Right kidney (tissue), 1 donor: ENCODE measurements at regions not wholly inside any gene's neighbourhood (a gene's known extent, or its start where the extent isn't known, plus 50 kb on each side); places are given as distances from the start of the nearest gene placed in this dataset.
A peak's percentile ranks its signal among the peaks of the same experiment; 100 is the strongest.

Source experiments
- DNase-seq: peaks from one replicate; pipeline ENCODE4 v3.0.0-alpha.2; 2016

GRCh38 chr13:50195045-50195444 lies 179.8 kb downstream of the KCNRG start:
- no peak for DNase-seq

DNA sequence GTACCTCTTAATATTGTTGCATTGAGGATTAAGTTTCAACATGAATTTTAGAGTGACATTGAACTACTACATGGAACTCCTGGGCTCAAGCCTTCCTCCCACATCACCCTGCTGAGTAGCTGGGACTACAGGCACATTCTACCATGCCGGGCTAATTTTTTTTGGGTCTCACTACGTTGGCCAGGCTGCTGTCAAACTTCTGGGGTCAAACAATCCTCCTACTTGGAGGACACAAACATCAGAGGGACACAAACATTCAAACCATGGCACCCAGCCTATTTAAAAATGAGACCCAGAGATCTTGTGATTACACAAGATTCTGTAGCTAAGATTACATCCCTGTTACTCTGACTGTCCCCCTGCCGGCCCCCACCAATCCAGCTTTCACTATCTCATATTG lies 180.9 kb downstream of the KCNRG start:
- no peak for DNase-seq

DNA sequence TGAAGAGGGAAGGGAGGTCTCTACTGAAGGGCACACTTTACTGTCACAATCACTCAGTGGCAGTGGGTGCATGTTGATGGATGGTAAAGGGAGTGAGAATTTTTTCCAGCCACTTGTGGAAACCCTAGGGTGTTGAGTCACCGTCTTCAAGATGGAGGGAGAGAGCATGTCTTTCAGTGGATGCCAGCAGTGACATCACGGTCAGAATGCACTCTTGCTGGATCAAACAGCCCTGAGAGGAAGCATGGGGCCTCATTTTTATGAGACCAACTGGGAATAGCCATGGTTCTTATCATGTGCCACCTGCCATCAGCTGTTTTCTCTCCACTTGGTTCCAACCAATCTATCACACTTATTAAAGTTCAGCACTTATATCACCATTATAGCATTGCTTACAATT lies 182.5 kb downstream of the KCNRG start:
- no peak for DNase-seq

DNA sequence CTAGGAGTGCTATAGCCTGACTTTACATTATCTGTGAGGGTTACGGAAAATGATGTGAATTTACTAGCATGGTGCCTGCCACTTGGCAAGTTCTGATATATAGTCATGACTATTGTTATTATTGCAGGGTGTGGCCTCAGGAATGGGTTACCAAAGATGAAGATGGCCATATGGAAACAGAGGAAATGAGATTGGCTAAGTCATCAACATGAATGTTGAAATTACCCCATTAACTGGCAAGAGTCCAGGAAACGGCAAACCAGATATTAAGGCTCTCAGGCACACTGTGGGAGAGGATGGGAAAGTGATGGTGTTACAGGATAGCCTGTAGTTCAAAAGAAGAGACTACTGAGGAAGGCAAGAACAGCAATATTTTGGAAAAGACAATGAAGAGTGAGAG lies 183.3 kb downstream of the KCNRG start:
- no peak for DNase-seq

GRCh38 chr13:50200569-50200968 lies 185.3 kb downstream of the KCNRG start:
- peak; percentile 16 for DNase-seq

DNA sequence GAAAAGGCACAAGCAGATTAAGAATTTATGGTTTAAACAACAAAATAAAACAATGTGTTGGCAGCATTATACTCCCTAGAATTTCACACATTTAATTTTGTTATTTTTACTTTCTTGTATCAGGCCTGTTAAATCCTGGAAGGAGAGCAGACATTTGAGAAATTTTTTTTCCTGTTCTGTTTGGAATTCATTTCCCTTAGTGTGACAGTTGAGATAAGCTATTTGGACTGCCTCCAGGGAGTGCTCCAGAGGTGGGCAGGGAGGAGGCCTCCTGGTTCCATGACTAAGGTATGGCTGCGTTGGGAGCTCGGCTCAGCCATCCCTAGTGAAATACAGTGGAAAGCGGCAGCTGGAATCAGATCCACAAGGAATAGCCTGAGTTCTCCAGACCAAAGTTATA lies 185.7 kb downstream of the KCNRG start:
- peak; percentile 5 for DNase-seq

- no peak for DNase-seq
Observed at GRCh38 chr13:50202485-50202884, 187.2 kb downstream of the KCNRG start.

DNA sequence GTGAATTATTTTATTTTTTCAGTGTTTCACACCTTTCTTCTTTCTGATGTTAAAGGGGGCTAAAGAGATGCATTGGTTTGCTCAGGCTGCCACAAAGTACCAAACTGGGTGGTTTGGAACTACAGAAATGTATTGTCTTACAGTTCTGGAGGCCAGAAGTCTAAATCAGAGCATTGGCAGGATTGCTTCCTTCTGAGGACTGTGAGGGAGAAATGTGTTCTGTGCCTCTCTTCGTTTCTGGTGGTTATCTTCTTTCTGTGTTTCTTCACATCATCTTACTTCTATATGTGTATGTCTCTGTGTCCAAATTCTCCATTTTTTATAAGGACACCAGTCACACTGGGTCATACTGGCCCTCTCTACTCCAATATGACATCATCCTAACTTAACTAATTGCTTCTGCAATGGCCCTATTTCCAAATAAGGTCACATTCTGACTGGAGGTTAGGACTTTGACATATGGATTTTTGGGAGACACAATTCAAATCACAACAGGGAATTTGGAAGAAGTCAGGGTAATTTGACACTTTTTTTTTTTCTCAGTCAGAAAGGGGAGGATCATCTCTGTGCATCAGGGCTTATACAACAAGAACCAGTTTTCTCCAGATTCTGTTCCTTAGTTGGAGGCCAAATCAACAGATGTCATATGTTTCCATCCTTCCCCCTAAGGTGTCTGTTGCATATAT lies 188.2 kb downstream of the KCNRG start:
- DNase-seq, result no peak

GRCh38 chr13:50205581-50205980 lies 190.3 kb downstream of the KCNRG start:
- no peak for DNase-seq

DNA sequence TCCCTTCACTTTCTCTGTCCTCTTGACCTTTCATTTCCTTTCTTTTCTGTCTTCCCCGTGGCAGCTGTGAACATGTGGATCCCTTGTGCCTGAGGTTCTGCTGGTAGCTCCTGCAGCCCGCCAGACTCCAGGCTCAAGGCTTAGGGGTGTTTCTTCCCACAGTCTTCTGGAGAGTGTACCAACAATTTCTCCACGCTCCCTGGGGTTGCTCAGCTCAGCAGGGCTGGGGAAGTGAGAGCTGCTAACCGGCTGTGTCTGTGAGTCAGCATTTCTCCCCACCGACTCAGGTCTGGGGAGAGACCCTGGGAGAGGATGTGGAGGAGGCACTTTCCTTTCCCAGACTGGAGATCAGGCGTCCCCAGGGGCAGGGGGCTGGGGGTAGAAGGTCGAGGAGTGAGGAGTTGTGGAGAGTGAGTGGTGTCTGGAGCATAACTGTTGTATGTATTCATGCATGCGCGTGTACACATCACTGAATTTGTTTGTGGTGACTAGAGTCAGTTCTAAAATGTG lies 193.6 kb downstream of the KCNRG start:
- DNase-seq, result peak; percentile 39

DNA sequence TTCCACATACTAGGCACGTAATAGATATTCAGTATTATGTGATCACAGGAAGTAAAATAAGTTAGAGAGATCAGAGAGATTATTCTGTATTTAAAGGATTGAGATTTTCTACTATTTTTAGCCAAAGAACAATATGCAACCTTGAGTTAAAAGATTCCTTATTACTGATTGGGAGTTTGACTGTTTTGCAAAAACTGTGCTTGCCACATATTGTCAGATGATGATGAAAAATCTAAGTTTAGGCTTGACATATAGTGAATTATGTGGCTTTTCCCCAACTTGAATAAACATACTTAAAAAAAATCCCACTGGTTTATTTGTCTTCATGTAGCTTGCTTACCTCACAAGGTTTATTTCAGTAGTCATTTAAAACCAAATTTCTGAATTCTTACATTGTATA lies 194.4 kb downstream of the KCNRG start:
- DNase-seq, result no peak

DNA sequence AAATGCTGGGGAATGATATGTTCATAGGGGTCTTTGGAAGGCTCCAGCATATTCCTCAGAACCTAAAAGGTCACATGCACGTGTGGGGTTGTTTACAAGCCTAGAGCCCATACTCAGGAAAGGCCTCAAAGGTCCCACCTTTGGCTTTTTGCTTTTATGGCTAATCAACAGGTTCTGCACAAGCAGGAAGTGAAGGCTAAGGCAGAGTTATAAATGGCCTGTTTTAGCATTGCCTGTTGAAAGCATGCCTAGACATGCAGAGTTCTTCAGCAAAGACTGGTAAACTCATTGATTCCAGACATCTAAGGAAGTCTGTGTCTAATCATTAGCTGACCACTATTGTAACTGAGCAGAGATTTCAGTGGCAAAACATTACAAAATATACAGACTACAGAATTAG lies 198.3 kb downstream of the KCNRG start:
- DNase-seq, result no peak

DNA sequence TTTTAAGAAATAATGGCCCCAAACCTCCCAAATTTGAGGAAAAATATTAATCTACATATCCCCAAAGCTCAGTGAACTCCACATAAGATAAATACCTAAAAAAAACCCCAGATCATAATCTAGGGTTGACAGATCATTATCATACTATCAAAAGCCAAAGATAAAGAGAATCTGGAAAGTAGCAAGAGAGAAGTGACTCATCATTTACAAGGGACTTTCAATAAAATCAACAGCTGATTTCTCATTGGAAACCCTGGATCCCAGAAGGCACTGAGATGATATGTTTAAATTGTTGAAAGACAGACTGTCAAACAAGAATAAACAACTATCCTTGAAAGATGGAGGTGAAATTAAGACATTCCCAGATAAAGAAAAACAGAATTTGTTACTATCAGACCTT lies 199.3 kb downstream of the KCNRG start:
- DNase-seq, result no peak

DNA sequence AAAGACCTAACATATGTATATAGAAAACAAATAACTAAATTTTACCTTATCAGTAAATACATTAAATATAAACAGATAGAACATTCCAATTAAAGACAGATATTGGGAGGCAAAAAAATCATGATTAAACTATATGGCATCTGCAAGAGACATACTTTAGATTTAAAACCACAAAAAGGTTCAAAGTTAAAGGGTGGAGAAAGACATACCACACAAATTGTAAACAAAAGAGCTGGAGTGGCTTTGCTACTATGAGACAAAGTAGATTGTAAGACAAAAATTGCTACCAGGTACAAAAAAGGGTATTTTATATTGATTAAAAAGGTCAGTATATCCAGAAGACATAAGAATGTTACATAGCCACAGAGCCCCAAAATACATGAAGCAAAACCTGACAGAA lies 200.2 kb downstream of the KCNRG start:
- no peak for DNase-seq

DNA sequence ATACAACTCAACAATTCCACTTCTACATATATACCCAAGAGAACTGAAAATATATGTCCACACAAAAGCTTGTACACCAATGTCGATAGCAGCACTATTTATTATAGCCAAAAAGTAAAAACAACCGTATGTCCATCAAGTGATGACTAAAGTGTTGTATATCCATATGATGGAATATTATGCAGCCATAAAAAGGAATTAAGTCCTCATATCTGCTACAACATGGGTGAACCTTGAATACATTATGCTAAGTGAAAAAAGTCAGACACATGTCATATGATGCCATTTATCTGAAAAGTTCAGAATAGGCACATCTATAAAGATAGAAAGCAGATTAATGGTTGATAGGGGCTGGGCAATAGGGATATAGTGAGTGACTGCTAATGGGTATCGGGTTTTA lies 204.5 kb downstream of the KCNRG start:
- no peak for DNase-seq

- DNase-seq, result no peak
Observed at GRCh38 chr13:50220938-50221337, 205.7 kb downstream of the KCNRG start.

DNA sequence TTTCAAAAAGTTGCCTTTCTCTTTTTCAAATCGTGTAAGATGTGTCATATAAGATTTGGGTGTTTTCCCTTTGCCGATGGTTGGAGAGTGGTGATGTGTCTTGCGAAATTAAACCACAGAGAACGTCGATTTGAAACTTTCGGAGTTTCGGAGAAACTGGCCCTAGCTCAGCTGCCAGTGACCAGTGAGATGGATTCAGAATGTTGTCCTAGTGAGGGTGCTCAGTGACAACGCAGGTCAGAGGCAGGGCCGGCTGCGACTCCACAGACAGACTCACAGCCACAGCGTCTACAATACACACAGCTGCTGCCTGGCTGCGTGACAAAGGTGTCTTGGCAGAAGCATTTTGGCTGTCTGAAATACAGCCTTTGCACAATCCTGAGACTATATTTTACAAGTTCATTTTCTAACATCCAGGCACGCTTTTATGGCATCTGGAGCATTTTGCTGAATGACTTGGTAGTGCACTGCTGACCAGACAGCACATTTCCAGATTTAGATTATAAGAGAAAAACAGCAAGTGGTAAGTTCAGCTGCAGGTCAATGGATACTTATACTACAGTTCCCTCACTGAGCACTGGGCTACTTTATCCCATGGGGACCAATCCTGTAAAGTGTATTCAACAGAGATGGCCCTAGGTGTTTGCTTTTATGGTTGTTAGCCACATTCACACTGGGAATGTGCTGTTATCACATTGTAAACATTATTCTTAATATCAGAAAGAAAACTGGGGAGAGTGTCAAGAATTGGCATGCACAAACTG lies 207.5 kb downstream of the KCNRG start:
- DNase-seq, result no peak

GRCh38 chr13:50224534-50224933 lies 209.3 kb downstream of the KCNRG start:
- DNase-seq, result no peak

- no peak for DNase-seq
Observed at GRCh38 chr13:50225193-50226155, 210.2 kb downstream of the KCNRG start.

DNA sequence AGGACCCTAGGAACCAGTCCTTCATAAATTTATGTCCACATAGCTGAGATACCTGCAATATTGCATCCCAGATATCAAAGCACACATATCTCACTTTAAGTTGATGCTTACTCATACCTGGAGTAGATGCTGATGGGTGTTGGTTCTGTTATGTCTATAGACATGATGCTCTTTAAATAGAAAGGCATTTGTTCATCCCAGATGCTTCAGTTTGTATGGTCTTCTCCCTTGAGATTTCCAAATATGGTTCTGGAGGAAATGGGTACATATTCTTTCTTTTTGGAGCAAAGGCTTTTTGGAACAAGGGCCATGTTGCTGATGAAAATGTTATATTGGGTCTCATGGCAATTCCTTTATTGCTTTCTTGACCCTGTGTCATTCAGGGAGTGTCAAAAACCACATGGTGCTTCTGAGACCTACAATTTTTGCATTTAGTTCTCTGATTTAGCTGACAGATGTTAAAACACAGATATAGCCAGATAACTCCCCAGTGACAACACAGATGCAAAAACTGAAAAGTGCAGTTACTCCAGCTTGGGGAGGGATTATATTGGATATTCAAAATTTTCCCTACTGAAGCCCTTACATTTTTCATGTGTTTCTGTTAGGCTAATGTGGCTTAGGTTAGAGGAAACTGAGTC lies 211.4 kb downstream of the KCNRG start:
- DNase-seq, result no peak

GRCh38 chr13:50227361-50227760 lies 212.1 kb downstream of the KCNRG start:
- DNase-seq, result no peak

- no peak for DNase-seq
Observed at GRCh38 chr13:50228527-50228926, 213.3 kb downstream of the KCNRG start.
